ENCODE measurements at regions not wholly inside any gene's neighbourhood (a gene's known extent, or its start where the extent isn't known, plus 50 kb on each side); places are given as distances from the start of the nearest gene placed in this dataset.

GRCh38 chr16:85266857-85267256 lies 154.6 kb upstream of the CIBAR2 start:
- Histone ChIP-seq H3K4me1 (ENCODE audit: insufficient read depth) (no peaks in the 10 kb centered on the region), H3K9me2 (ENCODE audit: insufficient read depth) (no peaks in the 10 kb centered on the region), H3K79me2 (ENCODE audit: insufficient read depth) (peaks cover 93% of the 10 kb centered on the region), H2AFZ (no peak overlapping the region), H3F3A (ENCODE audit: insufficient read depth) (no peaks in the 10 kb centered on the region), H3K4me2 (ENCODE audit: unreplicated experiment) (no peak overlapping the region), H4K20me1 (ENCODE audit: insufficient read depth) (no peaks in the 10 kb centered on the region; the same call in 1 of the 2 replicates), H3K27ac (no peak overlapping the region), H3K27me3 (replicated peaks; ENCODE audit: insufficient read depth) (no peaks in the 10 kb centered on the region), H3K9ac (no peak overlapping the region), H3K9me3 (ENCODE audit: low read depth) (no peaks in the 10 kb centered on the region), H3K4me3 (no peak overlapping the region), H3K36me3 (ENCODE audit: low read depth) (no peaks in the 10 kb centered on the region)
- in situ Hi-C loops (cut with MboI): no loop called here
- 86 to 88% methylated on average over 13 to 18 of the region's 18 CpGs for WGBS, 2 experiments (ENCODE audit: low coverage in 1 of 2, low lambda C conversion rate in 2 of 2, missing lambda C conversion rate in 2 of 2)
- no peak for TF ChIP-seq EZH2phosphoT487 (IDR thresholded peaks at IDR 0.05; ENCODE audit: insufficient read depth, low read depth)
- TF ChIP-seq EZH2 (IDR thresholded peaks at IDR 0.05; ENCODE audit: insufficient read depth, poor library complexity, severe bottlenecking): no peak
- DNase-seq: no peak

GRCh38 chr16:85267414-85267945 lies 155.2 kb upstream of the CIBAR2 start:
- Histone ChIP-seq H3K9ac (no peak overlapping the region), H3K36me3 (ENCODE audit: low read depth) (no peaks in the 10 kb centered on the region), H3K4me1 (ENCODE audit: insufficient read depth) (no peaks in the 10 kb centered on the region), H3K4me2 (ENCODE audit: unreplicated experiment) (no peak overlapping the region), H3F3A (ENCODE audit: insufficient read depth) (no peaks in the 10 kb centered on the region), H3K9me3 (ENCODE audit: low read depth) (no peaks in the 10 kb centered on the region), H2AFZ (no peak overlapping the region), H3K27me3 (replicated peaks; ENCODE audit: insufficient read depth) (no peaks in the 10 kb centered on the region), H3K79me2 (ENCODE audit: insufficient read depth) (peaks cover 92% of the 10 kb centered on the region), H3K27ac (no peak overlapping the region), H3K9me2 (ENCODE audit: insufficient read depth) (no peaks in the 10 kb centered on the region), H4K20me1 (ENCODE audit: insufficient read depth) (no peaks in the 10 kb centered on the region; the same call in 1 of the 2 replicates), H3K4me3 (no peak overlapping the region)
- in situ Hi-C loops (cut with MboI): no loop called here
- 95 to 97% methylated on average over 6 to 10 of the region's 10 CpGs for WGBS, 2 experiments (ENCODE audit: low coverage in 1 of 2, low lambda C conversion rate in 2 of 2, missing lambda C conversion rate in 2 of 2)
- no peak for DNase-seq
- TF ChIP-seq EZH2 (IDR thresholded peaks at IDR 0.05; ENCODE audit: insufficient read depth, poor library complexity, severe bottlenecking): no peak
- no peak for TF ChIP-seq EZH2phosphoT487 (IDR thresholded peaks at IDR 0.05; ENCODE audit: insufficient read depth, low read depth)

- H3F3A ChIP-seq (ENCODE audit: insufficient read depth): no peaks in the 10 kb centered on the region
- no peaks in the 10 kb centered on the region for H3K9me3 ChIP-seq (ENCODE audit: low read depth)
- no peak overlapping the region for H2AFZ ChIP-seq
- H4K20me1 ChIP-seq (ENCODE audit: insufficient read depth): no peaks in the 10 kb centered on the region; the same call in 1 of the 2 replicates
- no peaks in the 10 kb centered on the region for H3K4me1 ChIP-seq (ENCODE audit: insufficient read depth)
- in situ Hi-C loops (cut with MboI): no loop called here
- TF ChIP-seq EZH2 (IDR thresholded peaks at IDR 0.05; ENCODE audit: insufficient read depth, poor library complexity, severe bottlenecking): no peak
- TF ChIP-seq EZH2phosphoT487 (IDR thresholded peaks at IDR 0.05; ENCODE audit: insufficient read depth, low read depth): no peak
- no peaks in the 10 kb centered on the region for H3K36me3 ChIP-seq (ENCODE audit: low read depth)
- DNase-seq: no peak
- no peak overlapping the region for H3K9ac ChIP-seq
- H3K79me2 ChIP-seq (ENCODE audit: insufficient read depth): peaks cover 87% of the 10 kb centered on the region
- no peak overlapping the region for H3K27ac ChIP-seq
- WGBS, 2 experiments (ENCODE audit: low coverage in 1 of 2, low lambda C conversion rate in 2 of 2, missing lambda C conversion rate in 2 of 2): 92 to 93% methylated on average over 9 of the region's 9 CpGs
- no peak overlapping the region for H3K4me2 ChIP-seq (ENCODE audit: unreplicated experiment)
- H3K9me2 ChIP-seq (ENCODE audit: insufficient read depth): no peaks in the 10 kb centered on the region
- H3K27me3 ChIP-seq (replicated peaks; ENCODE audit: insufficient read depth): no peaks in the 10 kb centered on the region
- no peak overlapping the region for H3K4me3 ChIP-seq
Measured at GRCh38 chr16:85269165-85269564, 156.9 kb upstream of the CIBAR2 start.

- Histone ChIP-seq H3K79me2 (ENCODE audit: insufficient read depth) (peaks cover 86% of the 10 kb centered on the region), H3K4me3 (no peak overlapping the region), H3K4me2 (ENCODE audit: unreplicated experiment) (no peak overlapping the region), H3K27me3 (replicated peaks; ENCODE audit: insufficient read depth) (no peaks in the 10 kb centered on the region), H4K20me1 (ENCODE audit: insufficient read depth) (no peaks in the 10 kb centered on the region; the same call in 1 of the 2 replicates), H3K9ac (no peak overlapping the region), H3K27ac (no peak overlapping the region), H3K36me3 (ENCODE audit: low read depth) (no peaks in the 10 kb centered on the region), H3K9me2 (ENCODE audit: insufficient read depth) (no peaks in the 10 kb centered on the region), H2AFZ (no peak overlapping the region), H3K9me3 (ENCODE audit: low read depth) (no peaks in the 10 kb centered on the region), H3F3A (ENCODE audit: insufficient read depth) (no peaks in the 10 kb centered on the region), H3K4me1 (ENCODE audit: insufficient read depth) (no peaks in the 10 kb centered on the region)
- TF ChIP-seq EZH2 (IDR thresholded peaks at IDR 0.05; ENCODE audit: insufficient read depth, poor library complexity, severe bottlenecking) (no peak), EZH2phosphoT487 (IDR thresholded peaks at IDR 0.05; ENCODE audit: insufficient read depth, low read depth) (no peak)
- DNase-seq: no peak
- WGBS, 2 experiments (ENCODE audit: low coverage in 1 of 2, low lambda C conversion rate in 2 of 2, missing lambda C conversion rate in 2 of 2): 62 to 70% methylated on average over 13 of the region's 13 CpGs
- in situ Hi-C loops (cut with MboI): no loop called here
Measured at GRCh38 chr16:85270374-85270773, 158.1 kb upstream of the CIBAR2 start.

GRCh38 chr16:85271198-85271597 lies 158.9 kb upstream of the CIBAR2 start:
- no peak overlapping the region for H3K27ac ChIP-seq
- H4K20me1 ChIP-seq (ENCODE audit: insufficient read depth): no peaks in the 10 kb centered on the region; the same call in 1 of the 2 replicates

More at GRCh38 chr16:85271198-85271597, 158.9 kb upstream of the CIBAR2 start:
- Histone ChIP-seq H3K4me2 (ENCODE audit: unreplicated experiment) (no peak overlapping the region), H3F3A (ENCODE audit: insufficient read depth) (no peaks in the 10 kb centered on the region), H3K9me2 (ENCODE audit: insufficient read depth) (no peaks in the 10 kb centered on the region), H3K4me3 (no peak overlapping the region), H3K27me3 (replicated peaks; ENCODE audit: insufficient read depth) (no peaks in the 10 kb centered on the region), H3K4me1 (ENCODE audit: insufficient read depth) (no peaks in the 10 kb centered on the region), H3K36me3 (ENCODE audit: low read depth) (no peaks in the 10 kb centered on the region), H3K9me3 (ENCODE audit: low read depth) (no peaks in the 10 kb centered on the region), H3K9ac (no peak overlapping the region), H3K79me2 (ENCODE audit: insufficient read depth) (peaks cover 86% of the 10 kb centered on the region), H2AFZ (no peak overlapping the region)
- in situ Hi-C loops (cut with MboI): no loop called here
- 90 to 95% methylated on average over 7 of the region's 7 CpGs for WGBS, 2 experiments (ENCODE audit: low coverage in 1 of 2, low lambda C conversion rate in 2 of 2, missing lambda C conversion rate in 2 of 2)
- DNase-seq: no peak
- TF ChIP-seq EZH2 (IDR thresholded peaks at IDR 0.05; ENCODE audit: insufficient read depth, poor library complexity, severe bottlenecking): no peak
- no peak for TF ChIP-seq EZH2phosphoT487 (IDR thresholded peaks at IDR 0.05; ENCODE audit: insufficient read depth, low read depth)
